ENCODE measurements at regions not wholly inside any gene's neighbourhood (a gene's known extent, or its start where the extent isn't known, plus 50 kb on each side); places are given as distances from the start of the nearest gene placed in this dataset.

- H3K9me3 ChIP-seq (ENCODE audit: control insufficient read depth in 5 of 5, low read length in 5 of 5) = no peaks in the 10 kb centered on the region
- H3K27me3 ChIP-seq (ENCODE audit: control insufficient read depth in 5 of 5, insufficient read depth in 4 of 5, low read length in 5 of 5) = no peaks in the 10 kb centered on the region
- no peaks in the 10 kb centered on the region for H3K36me3 ChIP-seq (ENCODE audit: control insufficient read depth in 5 of 5, insufficient read depth in 5 of 5, low read length in 5 of 5)
- no peak overlapping the region for H3K9ac ChIP-seq (ENCODE audit: low read length in 5 of 5)
- no peak overlapping the region for H3K4me3 ChIP-seq (ENCODE audit: low read depth in 1 of 5, low read length in 5 of 5)
- H3K4me1 ChIP-seq (ENCODE audit: control insufficient read depth in 5 of 5, insufficient read depth in 5 of 5, low read length in 5 of 5) = peaks cover 0 to 5% (median 5%) of the 10 kb centered on the region in 5 donors
- H3K27ac ChIP-seq (ENCODE audit: low read depth, low read length) = no peak overlapping the region
Observed at GRCh38 chr2:2834516-2835254, 503.6 kb upstream of the MYT1L start.

- Histone ChIP-seq H3K27ac (ENCODE audit: low read depth, low read length) (no peak overlapping the region), H3K4me3 (ENCODE audit: low read depth in 1 of 5, low read length in 5 of 5) (no peak overlapping the region), H3K36me3 (ENCODE audit: control insufficient read depth in 5 of 5, insufficient read depth in 5 of 5, low read length in 5 of 5) (no peaks in the 10 kb centered on the region), H3K4me1 (ENCODE audit: control insufficient read depth in 5 of 5, insufficient read depth in 5 of 5, low read length in 5 of 5) (no peaks in the 10 kb centered on the region), H3K9ac (ENCODE audit: low read length in 5 of 5) (no peak overlapping the region), H3K27me3 (ENCODE audit: control insufficient read depth in 5 of 5, insufficient read depth in 4 of 5, low read length in 5 of 5) (no peaks in the 10 kb centered on the region), H3K9me3 (ENCODE audit: control insufficient read depth in 5 of 5, low read length in 5 of 5) (no peaks in the 10 kb centered on the region)
Observed at GRCh38 chr2:2834105-2834504, 503.0 kb upstream of the MYT1L start.

- H3K27ac ChIP-seq (ENCODE audit: low read depth, low read length) = no peak overlapping the region
- H3K27me3 ChIP-seq (ENCODE audit: control insufficient read depth in 5 of 5, insufficient read depth in 4 of 5, low read length in 5 of 5) = no peaks in the 10 kb centered on the region
- H3K4me1 ChIP-seq (ENCODE audit: control insufficient read depth in 5 of 5, insufficient read depth in 5 of 5, low read length in 5 of 5) = no peaks in the 10 kb centered on the region
- H3K4me3 ChIP-seq (ENCODE audit: low read depth in 1 of 5, low read length in 5 of 5) = no peak overlapping the region
- H3K9me3 ChIP-seq (ENCODE audit: control insufficient read depth in 5 of 5, low read length in 5 of 5) = no peaks in the 10 kb centered on the region
- no peaks in the 10 kb centered on the region for H3K36me3 ChIP-seq (ENCODE audit: control insufficient read depth in 5 of 5, insufficient read depth in 5 of 5, low read length in 5 of 5)
- H3K9ac ChIP-seq (ENCODE audit: low read length in 5 of 5) = no peak overlapping the region
Observed at GRCh38 chr2:2832657-2833056, 501.6 kb upstream of the MYT1L start.

GRCh38 chr2:2831633-2832032 is 500.6 kb upstream of the MYT1L start:
- H3K9ac ChIP-seq (ENCODE audit: low read length in 5 of 5) = no peak overlapping the region
- no peaks in the 10 kb centered on the region for H3K9me3 ChIP-seq (ENCODE audit: control insufficient read depth in 5 of 5, low read length in 5 of 5)
- H3K27me3 ChIP-seq (ENCODE audit: control insufficient read depth in 5 of 5, insufficient read depth in 4 of 5, low read length in 5 of 5) = no peaks in the 10 kb centered on the region

GRCh38 chr2:2830576-2830975 is 499.5 kb upstream of the MYT1L start:
- H3K36me3 ChIP-seq (ENCODE audit: control insufficient read depth in 5 of 5, insufficient read depth in 5 of 5, low read length in 5 of 5) = no peaks in the 10 kb centered on the region
- no peak overlapping the region for H3K27ac ChIP-seq (ENCODE audit: low read depth, low read length)
- H3K9me3 ChIP-seq (ENCODE audit: control insufficient read depth in 5 of 5, low read length in 5 of 5) = no peaks in the 10 kb centered on the region
- no peak overlapping the region for H3K4me3 ChIP-seq (ENCODE audit: low read depth in 1 of 5, low read length in 5 of 5)
- H3K9ac ChIP-seq (ENCODE audit: low read length in 5 of 5) = no peak overlapping the region
- no peaks in the 10 kb centered on the region for H3K27me3 ChIP-seq (ENCODE audit: control insufficient read depth in 5 of 5, insufficient read depth in 4 of 5, low read length in 5 of 5)
- H3K4me1 ChIP-seq (ENCODE audit: control insufficient read depth in 5 of 5, insufficient read depth in 5 of 5, low read length in 5 of 5) = no peaks in the 10 kb centered on the region

More at GRCh38 chr2:2831633-2832032, 500.6 kb upstream of the MYT1L start:
- H3K36me3 ChIP-seq (ENCODE audit: control insufficient read depth in 5 of 5, insufficient read depth in 5 of 5, low read length in 5 of 5) = no peaks in the 10 kb centered on the region
- H3K4me1 ChIP-seq (ENCODE audit: control insufficient read depth in 5 of 5, insufficient read depth in 5 of 5, low read length in 5 of 5) = no peaks in the 10 kb centered on the region
- no peak overlapping the region for H3K4me3 ChIP-seq (ENCODE audit: low read depth in 1 of 5, low read length in 5 of 5)
- H3K27ac ChIP-seq (ENCODE audit: low read depth, low read length) = no peak overlapping the region

- H3K9ac ChIP-seq (ENCODE audit: low read length in 5 of 5) = no peak overlapping the region
- H3K36me3 ChIP-seq (ENCODE audit: control insufficient read depth in 5 of 5, insufficient read depth in 5 of 5, low read length in 5 of 5) = no peaks in the 10 kb centered on the region
- no peaks in the 10 kb centered on the region for H3K4me1 ChIP-seq (ENCODE audit: control insufficient read depth in 5 of 5, insufficient read depth in 5 of 5, low read length in 5 of 5)
- no peaks in the 10 kb centered on the region for H3K27me3 ChIP-seq (ENCODE audit: control insufficient read depth in 5 of 5, insufficient read depth in 4 of 5, low read length in 5 of 5)
- no peak overlapping the region for H3K4me3 ChIP-seq (ENCODE audit: low read depth in 1 of 5, low read length in 5 of 5)
- peaks cover 0 to 1% (median 0%) of the 10 kb centered on the region in 5 donors for H3K9me3 ChIP-seq (ENCODE audit: control insufficient read depth in 5 of 5, low read length in 5 of 5)
- no peak overlapping the region for H3K27ac ChIP-seq (ENCODE audit: low read depth, low read length)
Observed at GRCh38 chr2:2828774-2829368, 497.8 kb upstream of the MYT1L start.

GRCh38 chr2:2827761-2828221 is 496.7 kb upstream of the MYT1L start:
- Histone ChIP-seq H3K4me3 (ENCODE audit: low read depth in 1 of 5, low read length in 5 of 5) (no peak overlapping the region), H3K27me3 (ENCODE audit: control insufficient read depth in 5 of 5, insufficient read depth in 4 of 5, low read length in 5 of 5) (no peaks in the 10 kb centered on the region), H3K9ac (ENCODE audit: low read length in 5 of 5) (no peak overlapping the region), H3K9me3 (ENCODE audit: control insufficient read depth in 5 of 5, low read length in 5 of 5) (peaks cover 0 to 4% (median 0%) of the 10 kb centered on the region in 5 donors), H3K36me3 (ENCODE audit: control insufficient read depth in 5 of 5, insufficient read depth in 5 of 5, low read length in 5 of 5) (no peaks in the 10 kb centered on the region), H3K4me1 (ENCODE audit: control insufficient read depth in 5 of 5, insufficient read depth in 5 of 5, low read length in 5 of 5) (no peaks in the 10 kb centered on the region), H3K27ac (ENCODE audit: low read depth, low read length) (no peak overlapping the region)

GRCh38 chr2:2827046-2827636 is 496.1 kb upstream of the MYT1L start:
- Histone ChIP-seq H3K9ac (ENCODE audit: low read length in 5 of 5) (no peak overlapping the region), H3K4me1 (ENCODE audit: control insufficient read depth in 5 of 5, insufficient read depth in 5 of 5, low read length in 5 of 5) (no peaks in the 10 kb centered on the region), H3K27ac (ENCODE audit: low read depth, low read length) (no peak overlapping the region), H3K36me3 (ENCODE audit: control insufficient read depth in 5 of 5, insufficient read depth in 5 of 5, low read length in 5 of 5) (no peaks in the 10 kb centered on the region), H3K4me3 (ENCODE audit: low read depth in 1 of 5, low read length in 5 of 5) (no peak overlapping the region), H3K9me3 (ENCODE audit: control insufficient read depth in 5 of 5, low read length in 5 of 5) (peaks cover 0 to 4% (median 0%) of the 10 kb centered on the region in 5 donors), H3K27me3 (ENCODE audit: control insufficient read depth in 5 of 5, insufficient read depth in 4 of 5, low read length in 5 of 5) (no peaks in the 10 kb centered on the region)

GRCh38 chr2:2826621-2827020 is 495.5 kb upstream of the MYT1L start:
- Histone ChIP-seq H3K4me1 (ENCODE audit: control insufficient read depth in 5 of 5, insufficient read depth in 5 of 5, low read length in 5 of 5) (no peaks in the 10 kb centered on the region), H3K9ac (ENCODE audit: low read length in 5 of 5) (no peak overlapping the region), H3K36me3 (ENCODE audit: control insufficient read depth in 5 of 5, insufficient read depth in 5 of 5, low read length in 5 of 5) (no peaks in the 10 kb centered on the region), H3K4me3 (ENCODE audit: low read depth in 1 of 5, low read length in 5 of 5) (no peak overlapping the region), H3K27ac (ENCODE audit: low read depth, low read length) (no peak overlapping the region), H3K27me3 (ENCODE audit: control insufficient read depth in 5 of 5, insufficient read depth in 4 of 5, low read length in 5 of 5) (no peaks in the 10 kb centered on the region), H3K9me3 (ENCODE audit: control insufficient read depth in 5 of 5, low read length in 5 of 5) (peaks cover 0 to 5% (median under 1%) of the 10 kb centered on the region in 5 donors)

- no peaks in the 10 kb centered on the region for H3K36me3 ChIP-seq (ENCODE audit: control insufficient read depth in 5 of 5, insufficient read depth in 5 of 5, low read length in 5 of 5)
- no peaks in the 10 kb centered on the region for H3K27me3 ChIP-seq (ENCODE audit: control insufficient read depth in 5 of 5, insufficient read depth in 4 of 5, low read length in 5 of 5)
- H3K9me3 ChIP-seq (ENCODE audit: control insufficient read depth in 5 of 5, low read length in 5 of 5) = peaks cover 0 to 9% (median 4%) of the 10 kb centered on the region in 5 donors
- H3K27ac ChIP-seq (ENCODE audit: low read depth, low read length) = no peak overlapping the region
- no peak overlapping the region for H3K9ac ChIP-seq (ENCODE audit: low read length in 5 of 5)
- H3K4me1 ChIP-seq (ENCODE audit: control insufficient read depth in 5 of 5, insufficient read depth in 5 of 5, low read length in 5 of 5) = no peaks in the 10 kb centered on the region
- no peak overlapping the region for H3K4me3 ChIP-seq (ENCODE audit: low read depth in 1 of 5, low read length in 5 of 5)
Observed at GRCh38 chr2:2826209-2826551, 495.1 kb upstream of the MYT1L start.
